ENCODE measurements at regions not wholly inside any gene's neighbourhood (a gene's known extent, or its start where the extent isn't known, plus 50 kb on each side); places are given as distances from the start of the nearest gene placed in this dataset.

DNA sequence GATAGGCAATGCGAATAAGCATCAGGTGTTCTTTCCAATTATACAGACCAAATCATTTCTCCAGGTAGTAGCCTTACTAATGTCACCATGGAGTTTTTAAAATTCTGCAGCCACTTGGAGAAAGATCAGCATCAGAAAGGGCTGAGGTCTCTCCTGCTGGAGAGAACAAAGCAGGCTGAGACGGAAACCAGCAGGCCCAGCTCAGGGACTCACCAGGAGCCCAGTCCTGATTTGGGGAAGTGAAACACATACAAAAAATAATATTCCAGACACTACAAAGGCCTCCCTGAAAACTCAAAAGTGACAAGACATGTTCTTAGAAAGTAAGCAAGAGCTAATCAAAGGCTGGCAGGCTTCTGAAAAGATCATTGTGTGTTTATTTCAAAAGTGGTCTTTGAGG lies 207.1 kb upstream of the GHITM start:
- H3K27me3 ChIP-seq (ENCODE audit: low read length) = no peaks in the 10 kb centered on the region
- H3K9ac ChIP-seq (ENCODE audit: low read length) = no peak overlapping the region
- TF ChIP-seq CTCF (IDR thresholded peaks at IDR 0.05; ENCODE audit: insufficient read depth, low read length, poor library complexity, severe bottlenecking) = no peak
- TF ChIP-seq EZH2phosphoT487 (conservative IDR thresholded peaks at IDR 0.05; ENCODE audit: low read length) = no peak
- no peaks in the 10 kb centered on the region for H3K36me3 ChIP-seq (ENCODE audit: low read length)
- H3K9me3 ChIP-seq (ENCODE audit: insufficient read depth, low read length) = no peaks in the 10 kb centered on the region
- no peak overlapping the region for H3K4me3 ChIP-seq (ENCODE audit: insufficient read depth, low read length, poor library complexity, severe bottlenecking)
- no peak overlapping the region for H2AFZ ChIP-seq (ENCODE audit: low read depth, low read length, severe bottlenecking)
- H4K20me1 ChIP-seq (ENCODE audit: low read depth, low read length) = no peaks in the 10 kb centered on the region
- H3K27ac ChIP-seq (ENCODE audit: low read depth, low read length) = no peak overlapping the region
- H3K4me2 ChIP-seq (ENCODE audit: low read depth, low read length, poor library complexity, severe bottlenecking) = no peak overlapping the region
- H3F3A ChIP-seq (ENCODE audit: insufficient read depth) = no peaks in the 10 kb centered on the region
- no peaks in the 10 kb centered on the region for H3K79me2 ChIP-seq (ENCODE audit: insufficient read depth, low read length)
- no peaks in the 10 kb centered on the region for H3K9me2 ChIP-seq (replicated peaks; ENCODE audit: insufficient read depth, low read length)

GRCh38 chr10:83934062-83934461 lies 205.2 kb upstream of the GHITM start:
- no peaks in the 10 kb centered on the region for H3K9me3 ChIP-seq (ENCODE audit: insufficient read depth, low read length)

DNA sequence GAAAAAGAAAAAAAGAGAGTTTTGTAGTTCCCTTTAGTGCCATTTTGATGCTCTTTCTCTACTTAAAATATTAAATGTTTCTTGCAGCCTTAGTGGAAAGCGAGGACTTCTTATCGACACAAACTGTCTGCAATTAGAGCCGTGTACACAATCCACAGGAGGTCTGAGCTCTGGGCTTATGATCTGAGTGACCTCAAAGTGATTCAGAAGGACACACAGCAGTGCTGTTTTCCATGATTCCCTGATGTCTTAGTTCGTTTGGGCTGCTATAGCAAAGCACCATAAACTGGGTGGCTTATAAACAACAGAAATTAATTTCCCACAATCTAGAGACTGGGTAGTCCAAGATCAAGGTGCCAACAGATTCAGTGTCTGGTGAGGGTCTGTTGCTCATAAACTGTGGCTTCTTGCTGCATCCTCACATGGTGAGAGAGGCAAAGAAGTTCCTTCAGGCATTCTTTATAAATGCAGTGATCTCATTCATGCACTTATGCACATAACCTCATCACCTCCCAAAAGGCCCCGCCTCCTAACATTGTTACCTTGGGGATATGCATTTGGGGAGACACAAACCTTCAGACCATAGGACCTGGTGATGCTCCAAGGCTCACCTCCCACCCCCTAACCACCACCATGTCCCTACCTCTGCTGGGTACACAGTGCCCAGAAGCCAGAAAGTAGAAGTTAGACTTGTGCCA lies 204.5 kb upstream of the GHITM start:
- H3K27ac ChIP-seq (ENCODE audit: low read depth, low read length) = no peak overlapping the region
- no peaks in the 10 kb centered on the region for H3K9me2 ChIP-seq (replicated peaks; ENCODE audit: insufficient read depth, low read length)
- H2AFZ ChIP-seq (ENCODE audit: low read depth, low read length, severe bottlenecking) = no peak overlapping the region
- no peak for TF ChIP-seq CTCF (IDR thresholded peaks at IDR 0.05; ENCODE audit: insufficient read depth, low read length, poor library complexity, severe bottlenecking)
- no peak for TF ChIP-seq EZH2phosphoT487 (conservative IDR thresholded peaks at IDR 0.05; ENCODE audit: low read length)
- no peaks in the 10 kb centered on the region for H3F3A ChIP-seq (ENCODE audit: insufficient read depth)
- no peaks in the 10 kb centered on the region for H4K20me1 ChIP-seq (ENCODE audit: low read depth, low read length)
- H3K79me2 ChIP-seq (ENCODE audit: insufficient read depth, low read length) = no peaks in the 10 kb centered on the region
- no peaks in the 10 kb centered on the region for H3K27me3 ChIP-seq (ENCODE audit: low read length)
- H3K9me3 ChIP-seq (ENCODE audit: insufficient read depth, low read length) = no peaks in the 10 kb centered on the region
- no peaks in the 10 kb centered on the region for H3K36me3 ChIP-seq (ENCODE audit: low read length)
- H3K9ac ChIP-seq (ENCODE audit: low read length) = no peak overlapping the region
- H3K4me2 ChIP-seq (ENCODE audit: low read depth, low read length, poor library complexity, severe bottlenecking) = no peak overlapping the region
- no peak overlapping the region for H3K4me3 ChIP-seq (ENCODE audit: insufficient read depth, low read length, poor library complexity, severe bottlenecking)

More at GRCh38 chr10:83934062-83934461, 205.2 kb upstream of the GHITM start:
- Histone ChIP-seq H3K9ac (ENCODE audit: low read length) (no peak overlapping the region), H3F3A (ENCODE audit: insufficient read depth) (no peaks in the 10 kb centered on the region), H3K79me2 (ENCODE audit: insufficient read depth, low read length) (no peaks in the 10 kb centered on the region), H3K36me3 (ENCODE audit: low read length) (no peaks in the 10 kb centered on the region), H3K27ac (ENCODE audit: low read depth, low read length) (no peak overlapping the region), H3K9me2 (replicated peaks; ENCODE audit: insufficient read depth, low read length) (no peaks in the 10 kb centered on the region), H3K4me3 (ENCODE audit: insufficient read depth, low read length, poor library complexity, severe bottlenecking) (no peak overlapping the region), H3K27me3 (ENCODE audit: low read length) (no peaks in the 10 kb centered on the region), H3K4me2 (ENCODE audit: low read depth, low read length, poor library complexity, severe bottlenecking) (no peak overlapping the region), H4K20me1 (ENCODE audit: low read depth, low read length) (no peaks in the 10 kb centered on the region), H2AFZ (ENCODE audit: low read depth, low read length, severe bottlenecking) (no peak overlapping the region)
- no peak for TF ChIP-seq EZH2phosphoT487 (conservative IDR thresholded peaks at IDR 0.05; ENCODE audit: low read length)
- TF ChIP-seq CTCF (IDR thresholded peaks at IDR 0.05; ENCODE audit: insufficient read depth, low read length, poor library complexity, severe bottlenecking) = no peak

Data from SU-DHL-6 (cell line).